IMR-90 (cell line): ENCODE measurements at regions not wholly inside any gene's neighbourhood (a gene's known extent, or its start where the extent isn't known, plus 50 kb on each side); places are given as distances from the start of the nearest gene placed in this dataset.

Experiments used
- CTCF ChIP-seq: conservative IDR thresholded peaks from 2 replicates; pipeline ENCODE4 v1.5.1; 2012; ENCODE audit warnings: mild to moderate bottlenecking, low read depth, low read length, improper control_type of control experiment
- MAFK ChIP-seq: IDR thresholded peaks from 2 replicates; pipeline ENCODE4 v1.6.1; 2012; ENCODE audit warnings: low read depth, low read length, improper control_type of control experiment
- MXI1 ChIP-seq: IDR thresholded peaks from 2 replicates; pipeline ENCODE4 v1.6.1; 2012; ENCODE audit warnings: low read depth, mild to moderate bottlenecking, low read length, moderate library complexity, borderline replicate concordance
- POLR2A ChIP-seq: IDR thresholded peaks from 2 replicates; pipeline ENCODE4 v1.6.1; 2012; ENCODE audit warnings: mild to moderate bottlenecking, low read depth, low read length
- RAD21 ChIP-seq: IDR thresholded peaks from 2 replicates; pipeline ENCODE4 v1.6.1; 2012; ENCODE audit warnings: low read length, improper control_type of control experiment
- RCOR1 ChIP-seq: IDR thresholded peaks from 2 replicates; pipeline ENCODE4 v1.6.1; 2012; ENCODE audit warnings: mild to moderate bottlenecking, low read length, improper control_type of control experiment; ENCODE audit not compliant: insufficient replicate concordance
- RFX5 ChIP-seq: IDR thresholded peaks from 2 replicates; pipeline ENCODE4 v1.8.0; 2012; ENCODE audit warnings: low read depth, mild to moderate bottlenecking, low read length, moderate library complexity

DNA sequence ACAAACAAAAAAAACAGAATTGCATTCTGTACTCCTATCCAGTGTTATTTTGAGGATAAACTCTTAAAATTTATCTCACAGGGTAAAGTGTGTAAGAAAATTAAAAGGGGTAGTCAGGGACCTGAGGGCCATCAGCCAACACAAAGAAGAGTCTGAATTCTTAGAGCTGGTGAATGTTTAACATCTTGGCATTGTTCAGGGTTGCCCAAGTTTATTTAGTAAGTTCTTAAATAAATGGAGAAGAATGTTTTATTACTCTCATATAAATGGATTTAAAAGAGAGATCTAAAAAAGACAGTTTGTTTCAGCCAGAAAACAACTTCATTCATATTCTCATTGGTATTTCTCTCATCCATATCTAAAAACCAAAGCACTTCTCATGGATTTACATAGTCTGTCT, 171.7 kb downstream of the LACC1 start:
- TF ChIP-seq CTCF (no peak), POLR2A (no peak), RAD21 (no peak), RCOR1 (no peak), RFX5 (no peak), MXI1 (no peak), MAFK (no peak)
